WTC11 (cell line): ENCODE measurements at regions not wholly inside any gene's neighbourhood (a gene's known extent, or its start where the extent isn't known, plus 50 kb on each side); places are given as distances from the start of the nearest gene placed in this dataset.

Source experiments
- ATF1 ChIP-seq: sonication (generic); formaldehyde crosslinking; IDR thresholded peaks from 2 replicates; pipeline ENCODE4 v1.8.1; 2023; ENCODE audit warnings: mild to moderate bottlenecking, moderate library complexity, missing genetic modification reagents
- CREB1 ChIP-seq: sonication (generic); formaldehyde crosslinking; IDR thresholded peaks from 2 replicates; pipeline ENCODE4 v1.8.0; 2023; ENCODE audit warnings: mild to moderate bottlenecking, missing genetic modification reagents
- CTCF ChIP-seq: fragments of 200-600 bp; IDR thresholded peaks from 2 replicates; pipeline ENCODE4 v1.8.0; 2022; ENCODE audit warnings: antibody characterized with exemption
- E2F5 ChIP-seq: sonication (generic); formaldehyde crosslinking; IDR thresholded peaks from 2 replicates; pipeline ENCODE4 v1.8.1; 2022; ENCODE audit warnings: mild to moderate bottlenecking, moderate library complexity, missing genetic modification reagents
- FOXP1 ChIP-seq: sonication (generic); formaldehyde crosslinking; IDR thresholded peaks from 2 replicates; pipeline ENCODE4 v1.8.0; 2022; ENCODE audit warnings: missing genetic modification reagents, mild to moderate bottlenecking, moderate library complexity, borderline replicate concordance
- GABPB1 ChIP-seq: sonication (generic); formaldehyde crosslinking; IDR thresholded peaks from 2 replicates; pipeline ENCODE4 v1.8.1; 2023; ENCODE audit warnings: mild to moderate bottlenecking, missing genetic modification reagents
- JUN ChIP-seq: sonication (generic); formaldehyde crosslinking; IDR thresholded peaks from 2 replicates; pipeline ENCODE4 v1.8.0; 2023; ENCODE audit warnings: mild to moderate bottlenecking, missing genetic modification reagents
- SMAD3 ChIP-seq: sonication (generic); formaldehyde crosslinking; IDR thresholded peaks from 2 replicates; pipeline ENCODE4 v1.8.0; 2022; ENCODE audit warnings: missing genetic modification reagents, mild to moderate bottlenecking, borderline replicate concordance
- ZNF121 ChIP-seq: sonication (generic); formaldehyde crosslinking; IDR thresholded peaks from 2 replicates; pipeline ENCODE4 v1.8.0; 2023; ENCODE audit warnings: missing genetic modification reagents
- ZNF138 ChIP-seq: sonication (generic); formaldehyde crosslinking; conservative IDR thresholded peaks from 2 replicates; pipeline ENCODE4 v1.8.1; 2022; ENCODE audit warnings: mild to moderate bottlenecking, moderate library complexity, missing genetic modification reagents
- ZNF416 ChIP-seq: fragments of 250-450 bp; sonication (Bioruptor Pico); IDR thresholded peaks from 2 replicates; pipeline ENCODE4 v1.9.0; 2021; ENCODE audit warnings: mild to moderate bottlenecking, inconsistent platforms
- TF ChIP-seq, protein P1 (sequence below): sonication (generic); formaldehyde crosslinking; IDR thresholded peaks from 2 replicates; pipeline ENCODE4 v1.8.0; 2022; ENCODE audit warnings: mild to moderate bottlenecking, missing genetic modification reagents
- TF ChIP-seq, protein P2 (sequence below): fragments of 250-450 bp; sonication (Bioruptor Pico); IDR thresholded peaks from 2 replicates; pipeline ENCODE4 v1.8.0; 2021; ENCODE audit warnings: mild to moderate bottlenecking

- TF ChIP-seq FOXP1 (CRISPR knock-in tag) (no peak), ZNF138 (no peak), ATF1 (CRISPR knock-in tag) (no peak), CTCF (no peak), GABPB1 (no peak), ZNF416 (CRISPR knock-in tag) (no peak), ZNF121 (no peak), SMAD3 (CRISPR knock-in tag) (no peak), JUN (CRISPR knock-in tag) (no peak), CREB1 (CRISPR knock-in tag) (no peak), E2F5 (no peak)
- TF ChIP-seq, protein P1, sequence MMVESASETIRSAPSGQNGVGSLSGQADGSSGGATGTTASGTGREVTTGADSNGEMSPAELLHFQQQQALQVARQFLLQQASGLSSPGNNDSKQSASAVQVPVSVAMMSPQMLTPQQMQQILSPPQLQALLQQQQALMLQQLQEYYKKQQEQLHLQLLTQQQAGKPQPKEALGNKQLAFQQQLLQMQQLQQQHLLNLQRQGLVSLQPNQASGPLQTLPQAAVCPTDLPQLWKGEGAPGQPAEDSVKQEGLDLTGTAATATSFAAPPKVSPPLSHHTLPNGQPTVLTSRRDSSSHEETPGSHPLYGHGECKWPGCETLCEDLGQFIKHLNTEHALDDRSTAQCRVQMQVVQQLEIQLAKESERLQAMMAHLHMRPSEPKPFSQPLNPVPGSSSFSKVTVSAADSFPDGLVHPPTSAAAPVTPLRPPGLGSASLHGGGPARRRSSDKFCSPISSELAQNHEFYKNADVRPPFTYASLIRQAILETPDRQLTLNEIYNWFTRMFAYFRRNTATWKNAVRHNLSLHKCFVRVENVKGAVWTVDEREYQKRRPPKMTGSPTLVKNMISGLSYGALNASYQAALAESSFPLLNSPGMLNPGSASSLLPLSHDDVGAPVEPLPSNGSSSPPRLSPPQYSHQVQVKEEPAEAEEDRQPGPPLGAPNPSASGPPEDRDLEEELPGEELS (CRISPR knock-in tag), result no peak
- TF ChIP-seq, protein P2, sequence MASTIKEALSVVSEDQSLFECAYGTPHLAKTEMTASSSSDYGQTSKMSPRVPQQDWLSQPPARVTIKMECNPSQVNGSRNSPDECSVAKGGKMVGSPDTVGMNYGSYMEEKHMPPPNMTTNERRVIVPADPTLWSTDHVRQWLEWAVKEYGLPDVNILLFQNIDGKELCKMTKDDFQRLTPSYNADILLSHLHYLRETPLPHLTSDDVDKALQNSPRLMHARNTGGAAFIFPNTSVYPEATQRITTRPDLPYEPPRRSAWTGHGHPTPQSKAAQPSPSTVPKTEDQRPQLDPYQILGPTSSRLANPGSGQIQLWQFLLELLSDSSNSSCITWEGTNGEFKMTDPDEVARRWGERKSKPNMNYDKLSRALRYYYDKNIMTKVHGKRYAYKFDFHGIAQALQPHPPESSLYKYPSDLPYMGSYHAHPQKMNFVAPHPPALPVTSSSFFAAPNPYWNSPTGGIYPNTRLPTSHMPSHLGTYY, result no peak
Measured at GRCh38 chr7:17721736-17722285, 218.5 kb downstream of the SNX13 start.
